GM23338 (cell line): ENCODE measurements at regions not wholly inside any gene's neighbourhood (a gene's known extent, or its start where the extent isn't known, plus 50 kb on each side); places are given as distances from the start of the nearest gene placed in this dataset.

Experiments
- ATAC-seq: fragments of 200-7000 bp; cut with Tn5 transposase; 3 replicates; pipeline ENCODE4 v1.9.1; 2020
- DNase-seq: peaks from one replicate; pipeline ENCODE4 v3.0.0-alpha.2; 2015; ENCODE audit warnings: low spot score
- H2AFZ ChIP-seq: fragments of 200-600 bp; sonication (generic); 2 replicates; pipeline ENCODE4 v1.8.0; 2016; ENCODE audit warnings: antibody characterized with exemption, mild to moderate bottlenecking, moderate library complexity
- H3F3A ChIP-seq: fragments of 200-600 bp; sonication (generic); replicated peaks from 2 replicates; pipeline ENCODE4 v1.8.0; 2017; ENCODE audit warnings: antibody characterized with exemption, mixed run types, low read depth
- H3K27ac ChIP-seq: fragments of 200-600 bp; sonication (generic); 2 replicates; pipeline ENCODE4 v1.6.1; 2016; ENCODE audit warnings: low read depth
- H3K27me3 ChIP-seq: fragments of 200-600 bp; sonication (generic); 2 replicates; pipeline ENCODE4 v1.8.0; 2016; ENCODE audit warnings: mild to moderate bottlenecking, mixed run types, moderate library complexity; ENCODE audit not compliant: insufficient read depth
- H3K36me3 ChIP-seq: fragments of 200-600 bp; sonication (generic); 2 replicates; pipeline ENCODE4 v1.8.0; 2016; ENCODE audit warnings: mild to moderate bottlenecking; ENCODE audit not compliant: insufficient read depth
- H3K4me1 ChIP-seq: fragments of 200-600 bp; sonication (generic); 2 replicates; pipeline ENCODE4 v1.8.0; 2016; ENCODE audit warnings: mild to moderate bottlenecking, moderate library complexity; ENCODE audit not compliant: insufficient read depth
- H3K4me2 ChIP-seq: fragments of 200-600 bp; sonication (generic); 2 replicates; pipeline ENCODE4 v1.7.1; 2017; ENCODE audit warnings: mixed run types
- H3K4me3 ChIP-seq: fragments of 200-600 bp; sonication (generic); 2 replicates; pipeline ENCODE4 v1.6.1; 2016; ENCODE audit warnings: mixed run types
- H3K79me2 ChIP-seq: fragments of 200-600 bp; sonication (generic); replicated peaks from 2 replicates; pipeline ENCODE4 v1.8.0; 2017; ENCODE audit warnings: mild to moderate bottlenecking; ENCODE audit not compliant: insufficient read depth
- H3K9me2 ChIP-seq: fragments of 200-600 bp; sonication (generic); 2 replicates; pipeline ENCODE4 v1.8.0; 2017; ENCODE audit not compliant: insufficient read depth
- H4K20me1 ChIP-seq: fragments of 200-600 bp; sonication (generic); replicated peaks from 2 replicates; pipeline ENCODE4 v1.8.0; 2017; ENCODE audit warnings: mild to moderate bottlenecking; ENCODE audit not compliant: insufficient read depth
- H3K27ac Mint-ChIP-seq: 2 replicates; pipeline ENCODE4 v1.8.0; 2020; ENCODE audit warnings: inconsistent platforms, mild to moderate bottlenecking, moderate library complexity, mixed read lengths
- H3K27me3 Mint-ChIP-seq: 3 replicates; pipeline ENCODE4 v1.8.0; 2022; ENCODE audit warnings: low read depth, mild to moderate bottlenecking, moderate library complexity, mixed read lengths, inconsistent platforms; ENCODE audit not compliant: insufficient read depth, poor library complexity
- H3K36me3 Mint-ChIP-seq: 3 replicates; pipeline ENCODE4 v1.8.0; 2021; ENCODE audit warnings: low read depth, mild to moderate bottlenecking, inconsistent platforms, moderate library complexity, mixed read lengths
- H3K4me1 Mint-ChIP-seq: 3 replicates; pipeline ENCODE4 v1.8.0; 2020; ENCODE audit warnings: mild to moderate bottlenecking, inconsistent platforms, mixed read lengths
- H3K4me3 Mint-ChIP-seq: 3 replicates; pipeline ENCODE4 v1.8.0; 2021; ENCODE audit warnings: moderate library complexity, mild to moderate bottlenecking, inconsistent platforms, mixed read lengths
- H3K9me3 Mint-ChIP-seq: 3 replicates; pipeline ENCODE4 v1.8.0; 2020; ENCODE audit warnings: moderate library complexity, mild to moderate bottlenecking, inconsistent platforms, mixed read lengths
- CREB1 ChIP-seq: fragments of 250-450 bp; sonication (Bioruptor Pico); IDR thresholded peaks from 2 replicates; pipeline ENCODE4 v1.5.0; 2020; ENCODE audit warnings: low read depth, mild to moderate bottlenecking, moderate library complexity
- CTCF ChIP-seq, 2 experiments: fragments of 200-600 bp in 1 of 2; sonication (generic) in 1 of 2; conservative IDR thresholded peaks; 2 replicates each; pipeline versions ENCODE4 v1.5.1 to v1.6.1; 2016 to 2017; ENCODE audit warnings: antibody characterized with exemption in 2 of 2, low read depth in 2 of 2, mild to moderate bottlenecking in 2 of 2, moderate library complexity in 1 of 2
- ETS1 ChIP-seq: IDR thresholded peaks from 2 replicates; pipeline ENCODE4 v1.6.1; 2016; ENCODE audit warnings: antibody characterized with exemption
- EZH2 ChIP-seq: fragments of 200-600 bp; sonication (generic); IDR thresholded peaks from one replicate; pipeline ENCODE4 v1.8.0; 2017; ENCODE audit warnings: antibody characterized with exemption, mild to moderate bottlenecking, low read depth; ENCODE audit not compliant: unreplicated experiment
- EZH2phosphoT487 ChIP-seq: fragments of 200-600 bp; sonication (generic); IDR thresholded peaks from one replicate; pipeline ENCODE4 v1.8.1; 2018; ENCODE audit warnings: antibody characterized with exemption; ENCODE audit not compliant: unreplicated experiment
- JUNB ChIP-seq: IDR thresholded peaks from one replicate; pipeline ENCODE4 v1.6.1; 2016; ENCODE audit warnings: antibody characterized with exemption; ENCODE audit not compliant: unreplicated experiment
- NANOG ChIP-seq: IDR thresholded peaks from 2 replicates; pipeline ENCODE4 v1.6.1; 2016; ENCODE audit warnings: antibody characterized with exemption, borderline replicate concordance
- POLR2AphosphoS5 ChIP-seq: IDR thresholded peaks from 2 replicates; pipeline ENCODE4 v1.6.1; 2016; ENCODE audit warnings: antibody characterized with exemption, low read depth
- REST ChIP-seq: IDR thresholded peaks from one replicate; pipeline ENCODE4 v1.6.1; 2018; ENCODE audit warnings: antibody characterized with exemption; ENCODE audit not compliant: unreplicated experiment
- STAT1 ChIP-seq: IDR thresholded peaks from one replicate; pipeline ENCODE4 v1.6.1; 2016; ENCODE audit warnings: antibody characterized with exemption; ENCODE audit not compliant: unreplicated experiment
- ZNF114 ChIP-seq: fragments of 250-450 bp; sonication (Bioruptor Pico); IDR thresholded peaks from 2 replicates; pipeline ENCODE4 v1.5.0; 2020; ENCODE audit warnings: mild to moderate bottlenecking, moderate library complexity
- ZNF331 ChIP-seq: fragments of 250-450 bp; sonication (Bioruptor Pico); IDR thresholded peaks from 2 replicates; pipeline ENCODE4 v1.5.0; 2020; ENCODE audit warnings: low read depth, mild to moderate bottlenecking, moderate library complexity
- TF ChIP-seq, protein P1 (sequence below): fragments of 250-450 bp; sonication (Bioruptor Pico); IDR thresholded peaks from 2 replicates; pipeline ENCODE4 v1.5.0; 2020; ENCODE audit warnings: mild to moderate bottlenecking, moderate library complexity

DNA sequence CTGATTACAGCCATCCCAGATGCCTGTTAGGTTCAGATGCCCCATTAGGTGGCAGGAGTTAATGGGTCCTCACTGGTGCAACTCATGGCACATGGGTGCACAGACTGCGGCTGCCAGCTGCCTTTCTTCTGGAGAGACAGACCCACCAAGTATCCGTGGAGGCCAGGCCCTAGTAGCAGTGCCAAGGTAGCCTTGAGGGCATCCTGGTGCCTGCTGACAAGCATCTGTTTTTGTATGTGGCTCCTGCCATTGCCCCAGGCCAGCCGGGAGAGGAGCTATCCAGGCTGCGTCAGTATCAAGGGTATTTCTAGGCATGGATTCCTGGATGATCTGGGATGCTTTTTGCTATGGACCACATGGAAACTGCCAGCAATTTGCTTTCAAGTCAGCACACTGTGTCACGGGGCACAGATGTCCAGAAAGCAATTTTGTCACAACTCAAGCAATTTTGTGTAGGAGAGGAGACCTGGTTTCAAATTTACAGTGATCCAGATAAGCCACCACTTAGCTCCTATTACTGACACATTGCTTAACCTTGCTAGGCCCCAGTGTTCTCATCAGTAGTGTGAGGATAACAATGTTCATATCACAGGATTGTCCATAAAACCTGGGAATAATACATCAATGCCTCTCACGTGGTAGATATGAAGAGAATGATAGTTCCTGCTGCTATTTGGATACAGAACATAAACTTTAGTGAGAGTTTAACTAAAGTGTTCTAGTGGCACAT, 815.1 kb upstream of the RAB6C start:
- H3K79me2 ChIP-seq: no peaks in the 10 kb centered on the region
- H3K4me3 Mint-ChIP-seq: no peak overlapping the region
- H3F3A ChIP-seq: no peaks in the 10 kb centered on the region
- DNase-seq (no peak), ATAC-seq (no peak)
- no peaks in the 10 kb centered on the region for H3K36me3 ChIP-seq
- TF ChIP-seq EZH2 (no peak), NANOG (no peak), CTCF (conservative IDR thresholded peaks at IDR 0.05; ENCODE audit: low read depth in 2 of 2) (no peak), ZNF331 (CRISPR knock-in tag) (no peak), JUNB (no peak), POLR2AphosphoS5 (no peak), ZNF114 (CRISPR knock-in tag) (no peak), CREB1 (CRISPR knock-in tag) (no peak), EZH2phosphoT487 (no peak), STAT1 (no peak), REST (no peak), ETS1 (no peak)
- TF ChIP-seq, protein P1, sequence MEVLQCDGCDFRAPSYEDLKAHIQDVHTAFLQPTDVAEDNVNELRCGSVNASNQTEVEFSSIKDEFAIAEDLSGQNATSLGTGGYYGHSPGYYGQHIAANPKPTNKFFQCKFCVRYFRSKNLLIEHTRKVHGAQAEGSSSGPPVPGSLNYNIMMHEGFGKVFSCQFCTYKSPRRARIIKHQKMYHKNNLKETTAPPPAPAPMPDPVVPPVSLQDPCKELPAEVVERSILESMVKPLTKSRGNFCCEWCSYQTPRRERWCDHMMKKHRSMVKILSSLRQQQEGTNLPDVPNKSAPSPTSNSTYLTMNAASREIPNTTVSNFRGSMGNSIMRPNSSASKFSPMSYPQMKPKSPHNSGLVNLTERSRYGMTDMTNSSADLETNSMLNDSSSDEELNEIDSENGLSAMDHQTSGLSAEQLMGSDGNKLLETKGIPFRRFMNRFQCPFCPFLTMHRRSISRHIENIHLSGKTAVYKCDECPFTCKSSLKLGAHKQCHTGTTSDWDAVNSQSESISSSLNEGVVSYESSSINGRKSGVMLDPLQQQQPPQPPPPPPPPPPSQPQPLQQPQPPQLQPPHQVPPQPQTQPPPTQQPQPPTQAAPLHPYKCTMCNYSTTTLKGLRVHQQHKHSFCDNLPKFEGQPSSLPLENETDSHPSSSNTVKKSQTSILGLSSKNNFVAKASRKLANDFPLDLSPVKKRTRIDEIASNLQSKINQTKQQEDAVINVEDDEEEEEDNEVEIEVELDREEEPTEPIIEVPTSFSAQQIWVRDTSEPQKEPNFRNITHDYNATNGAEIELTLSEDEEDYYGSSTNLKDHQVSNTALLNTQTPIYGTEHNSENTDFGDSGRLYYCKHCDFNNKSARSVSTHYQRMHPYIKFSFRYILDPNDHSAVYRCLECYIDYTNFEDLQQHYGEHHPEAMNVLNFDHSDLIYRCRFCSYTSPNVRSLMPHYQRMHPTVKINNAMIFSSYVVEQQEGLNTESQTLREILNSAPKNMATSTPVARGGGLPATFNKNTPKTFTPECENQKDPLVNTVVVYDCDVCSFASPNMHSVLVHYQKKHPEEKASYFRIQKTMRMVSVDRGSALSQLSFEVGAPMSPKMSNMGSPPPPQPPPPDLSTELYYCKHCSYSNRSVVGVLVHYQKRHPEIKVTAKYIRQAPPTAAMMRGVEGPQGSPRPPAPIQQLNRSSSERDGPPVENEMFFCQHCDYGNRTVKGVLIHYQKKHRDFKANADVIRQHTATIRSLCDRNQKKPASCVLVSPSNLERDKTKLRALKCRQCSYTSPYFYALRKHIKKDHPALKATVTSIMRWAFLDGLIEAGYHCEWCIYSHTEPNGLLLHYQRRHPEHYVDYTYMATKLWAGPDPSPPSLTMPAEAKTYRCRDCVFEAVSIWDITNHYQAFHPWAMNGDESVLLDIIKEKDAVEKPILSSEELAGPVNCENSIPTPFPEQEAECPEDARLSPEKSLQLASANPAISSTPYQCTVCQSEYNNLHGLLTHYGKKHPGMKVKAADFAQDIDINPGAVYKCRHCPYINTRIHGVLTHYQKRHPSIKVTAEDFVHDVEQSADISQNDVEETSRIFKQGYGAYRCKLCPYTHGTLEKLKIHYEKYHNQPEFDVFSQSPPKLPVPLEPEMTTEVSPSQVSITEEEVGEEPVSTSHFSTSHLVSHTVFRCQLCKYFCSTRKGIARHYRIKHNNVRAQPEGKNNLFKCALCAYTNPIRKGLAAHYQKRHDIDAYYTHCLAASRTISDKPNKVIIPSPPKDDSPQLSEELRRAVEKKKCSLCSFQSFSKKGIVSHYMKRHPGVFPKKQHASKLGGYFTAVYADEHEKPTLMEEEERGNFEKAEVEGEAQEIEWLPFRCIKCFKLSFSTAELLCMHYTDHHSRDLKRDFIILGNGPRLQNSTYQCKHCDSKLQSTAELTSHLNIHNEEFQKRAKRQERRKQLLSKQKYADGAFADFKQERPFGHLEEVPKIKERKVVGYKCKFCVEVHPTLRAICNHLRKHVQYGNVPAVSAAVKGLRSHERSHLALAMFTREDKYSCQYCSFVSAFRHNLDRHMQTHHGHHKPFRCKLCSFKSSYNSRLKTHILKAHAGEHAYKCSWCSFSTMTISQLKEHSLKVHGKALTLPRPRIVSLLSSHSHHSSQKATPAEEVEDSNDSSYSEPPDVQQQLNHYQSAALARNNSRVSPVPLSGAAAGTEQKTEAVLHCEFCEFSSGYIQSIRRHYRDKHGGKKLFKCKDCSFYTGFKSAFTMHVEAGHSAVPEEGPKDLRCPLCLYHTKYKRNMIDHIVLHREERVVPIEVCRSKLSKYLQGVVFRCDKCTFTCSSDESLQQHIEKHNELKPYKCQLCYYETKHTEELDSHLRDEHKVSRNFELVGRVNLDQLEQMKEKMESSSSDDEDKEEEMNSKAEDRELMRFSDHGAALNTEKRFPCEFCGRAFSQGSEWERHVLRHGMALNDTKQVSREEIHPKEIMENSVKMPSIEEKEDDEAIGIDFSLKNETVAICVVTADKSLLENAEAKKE (CRISPR knock-in tag): no peak
- H3K27me3 Mint-ChIP-seq: no peaks in the 10 kb centered on the region
- H3K36me3 Mint-ChIP-seq: no peaks in the 10 kb centered on the region
- H3K9me3 Mint-ChIP-seq: peaks cover 2% of the 10 kb centered on the region; the same call in 1 of the 3 replicates
- H3K4me1 ChIP-seq: no peaks in the 10 kb centered on the region
- H3K27ac Mint-ChIP-seq: no peak overlapping the region
- H3K27ac ChIP-seq: no peak overlapping the region
- no peaks in the 10 kb centered on the region for H4K20me1 ChIP-seq
- no peak overlapping the region for H2AFZ ChIP-seq
- peaks cover 4% of the 10 kb centered on the region; the same call in 2 of the 3 replicates for H3K4me1 Mint-ChIP-seq
- H3K9me2 ChIP-seq: no peaks in the 10 kb centered on the region
- no peaks in the 10 kb centered on the region for H3K27me3 ChIP-seq
- no peak overlapping the region for H3K4me3 ChIP-seq
- no peak overlapping the region for H3K4me2 ChIP-seq
